Esophagus squamous epithelium (tissue), 5 donors: ENCODE measurements at regions not wholly inside any gene's neighbourhood (a gene's known extent, or its start where the extent isn't known, plus 50 kb on each side); places are given as distances from the start of the nearest gene placed in this dataset.

Experiments used
- DNase-seq: peaks from one replicate; lab custom pipeline; 2025; lab: John Stamatoyannopoulos, UW
- H3K27ac ChIP-seq, 4 donors: fragments of 200-600 bp; sonication (generic); one replicate each; pipeline ENCODE4 v1.5.1; 2016 to 2019; ENCODE audit warnings: mild to moderate bottlenecking in 1 of 4
- H3K27me3 ChIP-seq, 4 donors: fragments of 200-600 bp; sonication (generic); 1 replicate in 3 of 4; 2 replicates in 1 of 4; pipeline versions ENCODE4 v1.5.1 to v1.6.0; 2017 to 2021; ENCODE audit warnings: antibody characterized with exemption in 1 of 4
- H3K36me3 ChIP-seq, 3 donors: fragments of 200-600 bp; sonication (generic); one replicate each; pipeline ENCODE4 v1.5.1; 2016 to 2019
- H3K4me1 ChIP-seq, 3 donors: fragments of 200-600 bp; sonication (generic); one replicate each; pipeline ENCODE4 v1.5.1; 2017 to 2019
- H3K4me3 ChIP-seq, 4 donors: fragments of 200-600 bp; sonication (generic); 1 replicate in 3 of 4; 2 replicates in 1 of 4; pipeline ENCODE4 v1.5.1; 2016 to 2019; ENCODE audit warnings: mild to moderate bottlenecking in 2 of 4, moderate library complexity in 1 of 4
- H3K9me3 ChIP-seq, 3 donors: fragments of 200-600 bp; sonication (generic); one replicate each; pipeline ENCODE4 v1.5.1; 2016 to 2019
- POLR2A ChIP-seq, 4 donors: fragments of 450-650 bp; IDR thresholded peaks; one replicate each; pipeline ENCODE4 v1.6.1; 2017; ENCODE audit warnings: antibody characterized with exemption in 4 of 4, mild to moderate bottlenecking in 4 of 4, moderate library complexity in 3 of 4
- WGBS, 2 donors: methylation state at CpG; one replicate each; pipeline ENCODE4 v1.1.5; 2018; 5-methylcytosine and 5-hydroxymethylcytosine counted together
- intact Hi-C: fragments of 100-400 bp; cut with DNase I; formaldehyde crosslinking; loops from one replicate; pipeline ENCODE4 v1.15.0; 2022
- TF ChIP-seq, protein P1 (sequence below), 6 experiments: fragments of 450-650 bp in 4 of 6; fragments of 200-600 bp in 2 of 6; sonication (generic) in 2 of 6; IDR thresholded peaks; one replicate each; pipeline ENCODE4 v1.5.1; 2016 to 2019; ENCODE audit warnings: antibody characterized with exemption in 6 of 6, mild to moderate bottlenecking in 4 of 6, moderate library complexity in 4 of 6
- donor health status: DM: yes; HTN: yes; CAD: no.

DNA sequence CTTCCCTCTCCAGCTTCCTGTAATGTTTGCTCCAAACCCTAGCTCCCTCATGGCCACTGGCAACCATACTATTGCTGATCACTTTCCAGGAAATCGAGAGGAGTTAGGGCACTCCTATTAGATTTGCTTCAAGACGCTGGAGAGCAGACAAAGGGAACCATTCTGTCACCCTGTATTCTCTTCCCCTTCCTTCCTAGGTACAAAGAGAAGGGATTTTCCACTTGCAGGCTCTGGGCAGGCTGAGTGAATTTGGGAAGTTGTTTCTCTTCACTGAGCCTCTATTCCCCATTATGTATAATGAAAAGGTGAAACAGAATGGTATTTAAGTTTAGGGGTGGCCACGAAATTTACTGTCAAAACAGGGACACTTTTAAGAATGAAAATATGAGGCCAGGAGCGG lies 99.4 kb upstream of the LPP start:
- whole genome bisulfite sequencing, 2 donors = 66 to 76% methylated on average over 4 of the region's 4 CpGs
- no peaks in the 10 kb centered on the region for H3K9me3 ChIP-seq
- no peaks in the 10 kb centered on the region for H3K36me3 ChIP-seq
- TF ChIP-seq POLR2A (IDR thresholded peaks at IDR 0.05) = no peak
- TF ChIP-seq, protein P1, sequence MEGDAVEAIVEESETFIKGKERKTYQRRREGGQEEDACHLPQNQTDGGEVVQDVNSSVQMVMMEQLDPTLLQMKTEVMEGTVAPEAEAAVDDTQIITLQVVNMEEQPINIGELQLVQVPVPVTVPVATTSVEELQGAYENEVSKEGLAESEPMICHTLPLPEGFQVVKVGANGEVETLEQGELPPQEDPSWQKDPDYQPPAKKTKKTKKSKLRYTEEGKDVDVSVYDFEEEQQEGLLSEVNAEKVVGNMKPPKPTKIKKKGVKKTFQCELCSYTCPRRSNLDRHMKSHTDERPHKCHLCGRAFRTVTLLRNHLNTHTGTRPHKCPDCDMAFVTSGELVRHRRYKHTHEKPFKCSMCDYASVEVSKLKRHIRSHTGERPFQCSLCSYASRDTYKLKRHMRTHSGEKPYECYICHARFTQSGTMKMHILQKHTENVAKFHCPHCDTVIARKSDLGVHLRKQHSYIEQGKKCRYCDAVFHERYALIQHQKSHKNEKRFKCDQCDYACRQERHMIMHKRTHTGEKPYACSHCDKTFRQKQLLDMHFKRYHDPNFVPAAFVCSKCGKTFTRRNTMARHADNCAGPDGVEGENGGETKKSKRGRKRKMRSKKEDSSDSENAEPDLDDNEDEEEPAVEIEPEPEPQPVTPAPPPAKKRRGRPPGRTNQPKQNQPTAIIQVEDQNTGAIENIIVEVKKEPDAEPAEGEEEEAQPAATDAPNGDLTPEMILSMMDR (IDR thresholded peaks at IDR 0.05) = no peak
- no peak for DNase-seq
- H3K4me1 ChIP-seq = peaks cover 22 to 39% (median 24%) of the 10 kb centered on the region in 3 donors
- no peak overlapping the region for H3K4me3 ChIP-seq
- peak overlapping the region in 2 of 4 donors; percentile 64 to 86 for H3K27ac ChIP-seq
- intact Hi-C loops = loop anchor here (10.0 kb wide), 1 partner anchor 310 kb away; the partner anchor contains the start of gene BCL6
- H3K27me3 ChIP-seq = peaks cover 0 to 7% (median 0%) of the 10 kb centered on the region in 4 donors

- WGBS, 2 donors = 78 to 80% methylated on average over 6 of the region's 6 CpGs
- Histone ChIP-seq H3K9me3 (no peaks in the 10 kb centered on the region), H3K27ac (no peak overlapping the region), H3K36me3 (no peaks in the 10 kb centered on the region), H3K4me1 (peaks cover 24 to 35% (median 27%) of the 10 kb centered on the region in 3 donors), H3K27me3 (no peaks in the 10 kb centered on the region), H3K4me3 (no peak overlapping the region)
- intact Hi-C loops = loop anchor here (10.0 kb wide), 1 partner anchor 311 kb away; the partner anchor contains the start of gene BCL6
- no peak for TF ChIP-seq POLR2A (IDR thresholded peaks at IDR 0.05)
- no peak for DNase-seq
Measured at GRCh38 chr3:188055388-188055787, 98.6 kb upstream of the LPP start.

- DNase-seq = no peak
- no peaks in the 10 kb centered on the region for H3K9me3 ChIP-seq
- intact Hi-C loops = loop anchor here (10.0 kb wide), 1 partner anchor 312 kb away; the partner anchor contains the start of gene BCL6
- TF ChIP-seq POLR2A (IDR thresholded peaks at IDR 0.05) = no peak
- TF ChIP-seq, protein P1 (IDR thresholded peaks at IDR 0.05) = no peak
- H3K36me3 ChIP-seq = no peaks in the 10 kb centered on the region
- 79 to 85% methylated on average over 3 of the region's 3 CpGs for WGBS, 2 donors
- peaks cover 22 to 47% (median 40%) of the 10 kb centered on the region in 3 donors for H3K4me1 ChIP-seq
- no peaks in the 10 kb centered on the region for H3K27me3 ChIP-seq
- H3K4me3 ChIP-seq = no peak overlapping the region
- no peak overlapping the region for H3K27ac ChIP-seq
Measured at GRCh38 chr3:188057124-188057523, 96.8 kb upstream of the LPP start.

DNA sequence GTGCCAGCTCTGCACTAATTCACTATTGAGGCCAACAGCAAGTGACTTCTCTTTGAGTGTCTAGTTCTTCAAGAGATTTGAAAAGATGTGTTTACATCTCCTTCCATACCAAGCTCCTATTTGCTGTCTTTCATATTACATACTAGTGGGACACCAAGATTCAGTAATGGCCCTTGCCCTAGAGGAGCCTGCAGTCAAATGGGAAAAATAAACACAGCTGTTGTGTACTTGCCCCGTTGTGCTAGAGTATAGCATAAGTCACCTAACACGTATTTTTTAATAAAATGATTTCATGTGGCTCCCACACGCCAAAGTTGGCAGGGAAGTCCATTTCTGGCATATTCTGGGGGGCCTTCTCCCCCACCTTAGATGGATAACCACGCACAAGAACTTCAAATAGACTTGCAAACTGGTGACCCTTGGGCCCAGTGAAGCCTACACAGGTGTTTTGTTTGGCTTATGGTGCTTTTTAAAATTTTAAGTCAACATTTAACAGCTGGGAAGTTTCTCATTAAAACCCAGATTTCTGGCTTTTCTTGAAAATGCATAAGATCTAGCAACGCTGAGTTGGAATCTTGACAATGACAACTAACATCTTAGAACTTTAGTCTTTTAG lies 95.3 kb upstream of the LPP start:
- no peak for TF ChIP-seq POLR2A (IDR thresholded peaks at IDR 0.05)
- TF ChIP-seq, protein P1 (IDR thresholded peaks at IDR 0.05) = no peak
- H3K27me3 ChIP-seq = no peaks in the 10 kb centered on the region
- H3K36me3 ChIP-seq = no peaks in the 10 kb centered on the region
- no peak overlapping the region for H3K27ac ChIP-seq
- intact Hi-C loops = loop anchor here (10.0 kb wide), 1 partner anchor 314 kb away; the partner anchor contains the start of gene BCL6
- H3K4me3 ChIP-seq = no peak overlapping the region
- WGBS, 2 donors = 84 to 85% methylated on average over 5 of the region's 5 CpGs
- H3K4me1 ChIP-seq = peaks cover 7 to 31% (median 25%) of the 10 kb centered on the region in 3 donors
- DNase-seq = no peak
- H3K9me3 ChIP-seq = no peaks in the 10 kb centered on the region

GRCh38 chr3:188059351-188059750 lies 94.6 kb upstream of the LPP start:
- Histone ChIP-seq H3K36me3 (no peaks in the 10 kb centered on the region), H3K4me1 (peaks cover 2 to 24% (median 22%) of the 10 kb centered on the region in 3 donors), H3K4me3 (no peak overlapping the region), H3K27ac (no peak overlapping the region), H3K27me3 (no peaks in the 10 kb centered on the region), H3K9me3 (no peaks in the 10 kb centered on the region)
- DNase-seq = no peak
- intact Hi-C loops = loop anchor here (10.0 kb wide), 1 partner anchor 315 kb away; the partner anchor contains the start of gene BCL6
- 76 to 85% methylated on average over 3 of the region's 3 CpGs for WGBS, 2 donors
- TF ChIP-seq POLR2A (IDR thresholded peaks at IDR 0.05) = no peak
- TF ChIP-seq, protein P1 (IDR thresholded peaks at IDR 0.05) = no peak
